ENCODE measurements at regions not wholly inside any gene's neighbourhood (a gene's known extent, or its start where the extent isn't known, plus 50 kb on each side); places are given as distances from the start of the nearest gene placed in this dataset.

GRCh38 chr2:238706163-238706562, 141.7 kb upstream of the TWIST2 start:
- TF ChIP-seq CTCF (conservative IDR thresholded peaks at IDR 0.05 in 1 of 2, IDR thresholded peaks at IDR 0.05 in 1 of 2; ENCODE audit: low read depth in 1 of 2, low read length in 2 of 2) = no peak
- TF ChIP-seq EZH2 (IDR thresholded peaks at IDR 0.05; ENCODE audit: low read length, missing control alignments) = no peak

Data from fibroblast of lung (primary cell).